ENCODE measurements at regions not wholly inside any gene's neighbourhood (a gene's known extent, or its start where the extent isn't known, plus 50 kb on each side); places are given as distances from the start of the nearest gene placed in this dataset.

DNA sequence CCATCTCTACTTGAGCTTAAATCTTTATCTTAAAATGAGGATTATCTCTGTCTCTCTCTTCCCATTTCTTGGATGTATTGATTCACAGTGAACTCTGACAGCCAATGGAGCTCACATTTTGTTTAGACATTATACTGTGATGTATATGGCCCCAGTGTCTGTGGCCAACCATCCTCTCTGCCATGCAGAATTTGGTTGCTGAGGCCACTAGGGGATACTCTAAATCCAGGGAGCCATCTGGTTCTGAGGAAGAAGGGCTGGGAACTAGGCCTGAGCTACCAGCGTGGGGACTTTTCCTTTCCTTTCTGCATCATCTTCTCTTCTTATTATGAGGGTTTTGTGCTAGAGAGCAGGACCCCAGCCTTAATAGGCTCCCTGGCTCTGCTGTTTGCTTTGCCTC is 59.1 kb upstream of the RIPOR2 start:
- Histone ChIP-seq H3K27ac (ENCODE audit: low read length) (no peak overlapping the region), H3K4me1 (ENCODE audit: control insufficient read depth in 1 of 2, extremely low read depth in 1 of 2, insufficient read depth in 2 of 2, low read length in 2 of 2) (peaks cover 34 to 38% of the 10 kb centered on the region in 2 experiments), H3K9me3 (no peaks in the 10 kb centered on the region), H3K27me3 (replicated peaks in 1 of 2; ENCODE audit: control insufficient read depth in 2 of 2, extremely low read depth in 1 of 2, insufficient read depth in 2 of 2, low read length in 1 of 2) (no peaks in the 10 kb centered on the region), H3K4me3 (ENCODE audit: control insufficient read depth in 1 of 2, extremely low read depth in 1 of 2, low read length in 1 of 2) (no peak overlapping the region), H3K36me3 (ENCODE audit: control insufficient read depth in 2 of 2, extremely low read depth in 1 of 2, insufficient read depth in 1 of 2, low read length in 1 of 2) (peaks cover 2 to 3% of the 10 kb centered on the region in 2 donors)
- Mint-ChIP-seq H3K27me3 (no peaks in the 10 kb centered on the region), H3K27ac (peak overlapping the region; percentile 70 to 94), H3K36me3 (peaks cover 3% of the 10 kb centered on the region), H3K9me3 (no peaks in the 10 kb centered on the region), H3K4me3 (no peak overlapping the region), H3K4me1 (peaks cover 84 to 87% (median 85%) of the 10 kb centered on the region in 3 donors)
- WGBS (ENCODE audit: insufficient coverage), result no CpG with 5 or more reads among the region's 1 CpG
- DNase-seq (no peak), ATAC-seq (replicated peaks in 1 of 4) (no peak)
- POLR2A ChIA-PET, result interaction anchor here (0.6 to 0.7 kb wide), 2 partner anchors 79 to 756 kb away, joined by 4 to 7 read pairs; no protein-coding TSS in a partner anchor
- CTCF ChIA-PET, result interaction anchor here (0.5 to 5.9 kb wide), 12 partner anchors 13 to 139 kb away, joined by 3 to 160 read pairs (median 3); partner anchors contain the start of gene RIPOR2 (in 2 of the 2)

DNA sequence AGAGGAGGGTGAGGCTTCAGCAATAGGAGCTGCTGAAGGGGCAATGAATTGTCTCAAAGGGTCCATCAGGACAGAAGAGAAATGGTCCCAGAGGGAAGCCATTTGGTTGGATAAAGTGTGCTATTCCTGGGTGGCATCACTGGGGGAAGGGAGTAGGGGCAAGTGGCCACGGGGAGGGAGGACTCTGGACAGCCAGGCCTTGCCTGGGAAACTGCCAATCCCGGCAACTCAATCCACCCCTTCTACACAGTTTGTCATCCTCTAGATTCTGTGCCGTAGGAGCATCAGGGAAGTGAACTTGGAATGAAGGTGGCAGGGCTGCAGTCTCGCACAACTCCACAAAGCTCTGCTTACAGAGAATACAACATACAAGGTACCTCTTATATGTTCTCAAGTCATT is 59.5 kb upstream of the RIPOR2 start:
- Mint-ChIP-seq H3K4me1 (peaks cover 85 to 88% (median 86%) of the 10 kb centered on the region in 3 donors), H3K27ac (peak overlapping the region; percentile 70 to 94), H3K36me3 (peaks cover 5% of the 10 kb centered on the region), H3K4me3 (no peak overlapping the region), H3K9me3 (no peaks in the 10 kb centered on the region), H3K27me3 (no peaks in the 10 kb centered on the region)
- DNase-seq, result no peak
- peaks cover 32 to 42% of the 10 kb centered on the region in 2 experiments for H3K4me1 ChIP-seq (ENCODE audit: control insufficient read depth in 1 of 2, extremely low read depth in 1 of 2, insufficient read depth in 2 of 2, low read length in 2 of 2)
- no peak for ATAC-seq (replicated peaks in 1 of 4)
- no peaks in the 10 kb centered on the region for H3K27me3 ChIP-seq (replicated peaks in 1 of 2; ENCODE audit: control insufficient read depth in 2 of 2, extremely low read depth in 1 of 2, insufficient read depth in 2 of 2, low read length in 1 of 2)
- CTCF ChIA-PET, result interaction anchor here (0.8 to 5.9 kb wide), 8 partner anchors 22 to 139 kb away, joined by 3 to 160 read pairs (median 4); partner anchors contain the start of gene RIPOR2 (in 2 of the 2)
- H3K9me3 ChIP-seq, result no peaks in the 10 kb centered on the region
- 100% methylated on average over 1 of the region's 4 CpGs for WGBS (ENCODE audit: insufficient coverage)
- no peak overlapping the region for H3K27ac ChIP-seq (ENCODE audit: low read length)
- H3K4me3 ChIP-seq (ENCODE audit: control insufficient read depth in 1 of 2, extremely low read depth in 1 of 2, low read length in 1 of 2), result no peak overlapping the region
- POLR2A ChIA-PET, result interaction anchor here in 1 of 2 donors (0.6 kb wide), 1 partner anchor 755 kb away, joined by 4 read pairs; no protein-coding TSS in a partner anchor
- peaks cover 3 to 6% of the 10 kb centered on the region in 2 donors for H3K36me3 ChIP-seq (ENCODE audit: control insufficient read depth in 2 of 2, extremely low read depth in 1 of 2, insufficient read depth in 1 of 2, low read length in 1 of 2)

DNA sequence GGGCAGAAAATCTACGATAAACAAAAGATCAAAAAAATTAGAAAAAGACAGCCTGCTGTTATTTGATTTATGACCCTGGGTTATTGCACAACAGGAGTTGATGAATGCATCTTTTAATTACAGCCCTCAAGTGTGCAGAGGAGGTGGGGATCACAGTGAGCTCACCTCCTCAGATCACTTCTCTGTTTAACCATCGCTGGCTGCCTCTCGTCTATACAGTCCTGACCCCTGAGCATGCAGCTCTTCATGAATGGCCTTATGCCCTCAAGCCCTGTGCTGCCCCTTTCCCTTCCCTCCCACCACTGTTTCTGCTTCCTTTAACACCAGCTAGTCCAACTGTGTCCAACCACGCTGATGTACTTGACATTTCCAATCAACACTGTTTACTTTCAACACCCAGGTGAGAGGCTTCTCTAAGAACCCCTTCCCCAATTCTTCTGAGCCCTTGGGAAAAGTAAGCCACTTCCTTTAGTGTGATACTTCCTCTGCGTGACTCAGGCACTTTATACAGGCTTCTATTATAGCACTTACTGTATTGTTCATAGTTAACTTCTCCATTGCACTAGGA is 60.6 kb upstream of the RIPOR2 start:
- DNase-seq (no peak), ATAC-seq (replicated peaks in 1 of 4) (peak; percentile 25 to 50 (median 43))
- POLR2A ChIA-PET, result interaction anchor here in 1 of 2 donors (0.6 kb wide), 2 partner anchors 25 to 63 kb away, joined by 3 to 11 read pairs; no protein-coding TSS in a partner anchor
- Histone ChIP-seq H3K27ac (ENCODE audit: low read length) (peak overlapping the region; percentile 7), H3K4me1 (ENCODE audit: control insufficient read depth in 1 of 2, extremely low read depth in 1 of 2, insufficient read depth in 2 of 2, low read length in 2 of 2) (peaks cover 24 to 40% of the 10 kb centered on the region in 2 experiments), H3K4me3 (ENCODE audit: control insufficient read depth in 1 of 2, extremely low read depth in 1 of 2, low read length in 1 of 2) (no peak overlapping the region), H3K27me3 (replicated peaks in 1 of 2; ENCODE audit: control insufficient read depth in 2 of 2, extremely low read depth in 1 of 2, insufficient read depth in 2 of 2, low read length in 1 of 2) (no peaks in the 10 kb centered on the region), H3K9me3 (no peaks in the 10 kb centered on the region), H3K36me3 (ENCODE audit: control insufficient read depth in 2 of 2, extremely low read depth in 1 of 2, insufficient read depth in 1 of 2, low read length in 1 of 2) (peaks cover 3 to 6% of the 10 kb centered on the region in 2 donors)
- no peaks in the 10 kb centered on the region for H3K9me3 Mint-ChIP-seq
- CTCF ChIA-PET, result interaction anchor here (0.6 to 1.0 kb wide), 3 partner anchors 17 to 140 kb away, joined by 3 to 7 read pairs (median 6); no protein-coding TSS in a partner anchor
- 94% methylated on average over 3 of the region's 5 CpGs for WGBS (ENCODE audit: insufficient coverage)
- peak overlapping the region; percentile 73 to 79 for H3K27ac Mint-ChIP-seq
- no peaks in the 10 kb centered on the region for H3K27me3 Mint-ChIP-seq
- peak overlapping the region in 1 of 3 donors; percentile 7 for H3K4me3 Mint-ChIP-seq
- H3K36me3 Mint-ChIP-seq, result peaks cover 6% of the 10 kb centered on the region
- H3K4me1 Mint-ChIP-seq, result peaks cover 80 to 82% (median 82%) of the 10 kb centered on the region in 3 donors

DNA sequence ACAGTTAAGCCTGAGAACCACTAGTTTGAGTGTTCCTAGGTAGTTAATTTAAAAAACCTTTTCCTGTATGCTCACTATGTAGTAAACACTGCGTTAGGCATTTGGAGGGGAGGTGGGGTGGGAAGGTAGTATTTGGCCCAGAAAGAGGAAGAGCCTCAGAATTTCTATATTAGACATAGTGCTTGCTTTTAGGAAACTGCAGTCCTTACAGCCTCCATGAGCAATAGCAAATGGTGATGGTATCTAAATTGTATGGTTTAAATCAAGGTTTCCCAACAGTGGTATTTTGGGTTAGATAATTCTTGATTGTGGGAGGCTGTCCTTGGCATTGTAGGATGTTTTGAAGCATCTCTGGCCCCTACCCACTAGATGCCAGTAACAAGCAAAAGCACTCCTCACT is 61.5 kb upstream of the RIPOR2 start:
- peak overlapping the region; percentile 73 to 79 for H3K27ac Mint-ChIP-seq
- Histone ChIP-seq H3K4me3 (ENCODE audit: control insufficient read depth in 1 of 2, extremely low read depth in 1 of 2, low read length in 1 of 2) (no peak overlapping the region), H3K27me3 (replicated peaks in 1 of 2; ENCODE audit: control insufficient read depth in 2 of 2, extremely low read depth in 1 of 2, insufficient read depth in 2 of 2, low read length in 1 of 2) (no peaks in the 10 kb centered on the region), H3K9me3 (no peaks in the 10 kb centered on the region), H3K27ac (ENCODE audit: low read length) (peak overlapping the region; percentile 7), H3K36me3 (ENCODE audit: control insufficient read depth in 2 of 2, extremely low read depth in 1 of 2, insufficient read depth in 1 of 2, low read length in 1 of 2) (peaks cover 3 to 8% of the 10 kb centered on the region in 2 donors), H3K4me1 (ENCODE audit: control insufficient read depth in 1 of 2, extremely low read depth in 1 of 2, insufficient read depth in 2 of 2, low read length in 2 of 2) (peaks cover 18 to 31% of the 10 kb centered on the region in 2 experiments)
- ChIA-PET CTCF (interaction anchor here in 1 of 2 donors (0.7 kb wide), 1 partner anchor 23 kb away, joined by 3 read pairs; no protein-coding TSS in a partner anchor), POLR2A (no interaction called here)
- H3K4me1 Mint-ChIP-seq, result peaks cover 71 to 79% (median 73%) of the 10 kb centered on the region in 3 donors
- no peaks in the 10 kb centered on the region for H3K27me3 Mint-ChIP-seq
- WGBS (ENCODE audit: insufficient coverage), result no CpG with 5 or more reads among the region's 1 CpG
- H3K4me3 Mint-ChIP-seq, result peak overlapping the region in 1 of 3 donors; percentile 12
- DNase-seq (no peak), ATAC-seq (replicated peaks in 1 of 4) (no peak)
- H3K36me3 Mint-ChIP-seq, result peaks cover 6% of the 10 kb centered on the region
- no peaks in the 10 kb centered on the region for H3K9me3 Mint-ChIP-seq

DNA sequence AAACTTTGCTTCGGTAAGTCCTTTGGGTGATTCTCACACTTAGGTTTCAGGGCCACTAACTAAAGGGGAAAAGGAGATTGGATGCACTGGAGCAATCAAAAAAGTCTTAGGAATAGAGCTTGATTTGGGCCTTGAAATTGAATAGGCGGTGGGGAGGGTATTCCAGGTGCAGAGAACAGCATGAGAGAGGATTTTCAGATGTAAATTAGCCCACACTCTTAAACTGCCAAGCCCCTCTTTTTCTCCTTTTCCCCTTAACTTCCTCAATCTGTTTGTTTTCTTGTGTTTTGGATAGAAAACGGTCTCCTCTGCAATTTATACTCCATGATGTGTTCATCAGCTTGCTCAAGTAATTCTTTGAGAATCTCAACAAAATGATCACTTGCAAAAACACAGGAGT is 62.1 kb upstream of the RIPOR2 start:
- no peak overlapping the region for H3K27ac ChIP-seq (ENCODE audit: low read length)
- ChIA-PET POLR2A (no interaction called here), CTCF (interaction anchor here in 1 of 2 donors (0.7 kb wide), 1 partner anchor 23 kb away, joined by 3 read pairs; no protein-coding TSS in a partner anchor)
- peaks cover 3 to 9% of the 10 kb centered on the region in 2 donors for H3K36me3 ChIP-seq (ENCODE audit: control insufficient read depth in 2 of 2, extremely low read depth in 1 of 2, insufficient read depth in 1 of 2, low read length in 1 of 2)
- H3K4me1 Mint-ChIP-seq, result peaks cover 70 to 83% (median 74%) of the 10 kb centered on the region in 3 donors
- H3K27me3 Mint-ChIP-seq, result no peaks in the 10 kb centered on the region
- H3K4me1 ChIP-seq (ENCODE audit: control insufficient read depth in 1 of 2, extremely low read depth in 1 of 2, insufficient read depth in 2 of 2, low read length in 2 of 2), result peaks cover 21 to 34% of the 10 kb centered on the region in 2 experiments
- H3K27me3 ChIP-seq (replicated peaks in 1 of 2; ENCODE audit: control insufficient read depth in 2 of 2, extremely low read depth in 1 of 2, insufficient read depth in 2 of 2, low read length in 1 of 2), result no peaks in the 10 kb centered on the region
- no peak overlapping the region for H3K4me3 ChIP-seq (ENCODE audit: control insufficient read depth in 1 of 2, extremely low read depth in 1 of 2, low read length in 1 of 2)
- DNase-seq, result no peak
- no peaks in the 10 kb centered on the region for H3K9me3 ChIP-seq
- peak overlapping the region; percentile 12 to 79 for H3K27ac Mint-ChIP-seq
- WGBS (ENCODE audit: insufficient coverage), result 80% methylated on average over 1 of the region's 3 CpGs
- no peak for ATAC-seq (replicated peaks in 1 of 4)
- H3K36me3 Mint-ChIP-seq, result peaks cover 6% of the 10 kb centered on the region
- H3K4me3 Mint-ChIP-seq, result peak overlapping the region in 1 of 3 donors; percentile 12
- no peaks in the 10 kb centered on the region for H3K9me3 Mint-ChIP-seq

DNA sequence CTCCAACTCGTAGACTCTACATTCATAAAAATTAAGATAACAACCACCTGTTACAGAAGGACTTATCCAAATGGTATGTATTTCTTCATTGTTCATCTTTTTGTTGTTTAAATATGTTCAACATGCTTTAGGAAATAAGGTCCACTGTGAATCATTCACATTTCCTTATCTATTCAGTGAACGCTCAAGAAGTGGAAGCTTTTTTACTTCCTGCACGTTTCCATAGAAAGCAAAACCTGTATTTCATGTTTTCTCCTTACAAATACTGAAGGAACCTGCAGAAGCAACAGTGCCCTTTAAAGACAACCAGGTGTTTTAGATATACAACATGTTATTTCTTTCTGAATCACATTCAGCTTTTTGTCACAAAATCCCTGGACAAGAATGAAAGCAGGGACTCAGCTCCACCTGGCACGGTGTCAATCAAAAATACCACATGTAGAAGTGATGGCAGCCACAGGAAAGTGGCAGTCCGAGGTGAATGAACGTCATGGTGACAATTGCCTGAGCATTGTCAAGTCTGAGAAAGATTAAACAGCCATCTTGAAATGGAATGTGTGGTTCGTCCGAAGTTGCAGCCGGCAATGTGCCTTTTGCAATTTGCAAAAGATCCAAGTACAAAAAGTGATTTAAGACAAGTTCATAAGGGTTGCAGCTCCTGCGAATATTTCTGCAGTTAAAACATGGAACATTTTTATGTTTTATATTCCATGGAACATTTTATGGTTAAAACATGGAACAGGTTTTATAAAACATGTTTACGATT is 66.7 kb upstream of the RIPOR2 start:
- ATAC-seq (replicated peaks in 1 of 4), result no peak
- Histone ChIP-seq H3K4me3 (ENCODE audit: control insufficient read depth in 1 of 2, extremely low read depth in 1 of 2, low read length in 1 of 2) (no peak overlapping the region), H3K36me3 (ENCODE audit: control insufficient read depth in 2 of 2, extremely low read depth in 1 of 2, insufficient read depth in 1 of 2, low read length in 1 of 2) (peaks cover 0 to 14% of the 10 kb centered on the region in 2 donors), H3K27me3 (replicated peaks in 1 of 2; ENCODE audit: control insufficient read depth in 2 of 2, extremely low read depth in 1 of 2, insufficient read depth in 2 of 2, low read length in 1 of 2) (no peaks in the 10 kb centered on the region), H3K4me1 (ENCODE audit: control insufficient read depth in 1 of 2, extremely low read depth in 1 of 2, insufficient read depth in 2 of 2, low read length in 2 of 2) (peaks cover 33 to 36% of the 10 kb centered on the region in 2 experiments), H3K9me3 (no peaks in the 10 kb centered on the region), H3K27ac (ENCODE audit: low read length) (no peak overlapping the region)
- H3K9me3 Mint-ChIP-seq, result no peaks in the 10 kb centered on the region
- 80% methylated on average over 6 of the region's 11 CpGs for WGBS (ENCODE audit: insufficient coverage)
- POLR2A ChIA-PET, result interaction anchor here in 1 of 2 donors (0.6 to 0.7 kb wide), 2 partner anchors 44 to 136 kb away, joined by 5 to 8 read pairs; no protein-coding TSS in a partner anchor
- H3K36me3 Mint-ChIP-seq, result peaks cover 3% of the 10 kb centered on the region
- no peak overlapping the region for H3K4me3 Mint-ChIP-seq
- no peaks in the 10 kb centered on the region for H3K27me3 Mint-ChIP-seq
- H3K27ac Mint-ChIP-seq, result no peak overlapping the region
- no peak for DNase-seq
- H3K4me1 Mint-ChIP-seq, result peaks cover 71 to 89% (median 73%) of the 10 kb centered on the region in 3 donors
- CTCF ChIA-PET, result interaction anchor here in 1 of 2 donors (0.7 to 0.9 kb wide), 2 partner anchors 15 to 147 kb away, joined by 3 read pairs; no protein-coding TSS in a partner anchor
